ENCODE measurements at regions not wholly inside any gene's neighbourhood (a gene's known extent, or its start where the extent isn't known, plus 50 kb on each side); places are given as distances from the start of the nearest gene placed in this dataset.

DNA sequence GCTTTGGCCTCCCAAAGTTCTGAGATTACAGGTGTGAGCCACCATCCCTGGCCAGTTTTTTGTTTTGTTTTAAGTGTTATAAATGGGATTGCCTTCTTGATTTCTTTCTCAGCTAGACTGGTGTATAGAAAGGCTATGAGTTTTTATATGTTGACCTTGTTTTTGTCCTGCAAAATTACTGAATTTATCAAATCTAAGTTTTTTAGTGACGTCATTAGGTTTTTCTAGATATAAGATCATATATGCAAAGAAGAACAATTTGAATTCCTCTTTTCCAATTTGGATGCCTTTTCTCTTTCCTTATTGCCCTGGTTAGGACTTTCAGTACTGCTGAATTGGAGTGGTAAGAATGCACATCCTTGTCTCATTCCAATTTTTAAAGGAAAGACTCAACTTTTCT is 81.3 kb upstream of the MOCS1 start:
- no peaks in the 10 kb centered on the region for H3K27me3 ChIP-seq
- no peaks in the 10 kb centered on the region for H3K9me3 ChIP-seq
- TF ChIP-seq, protein P1, sequence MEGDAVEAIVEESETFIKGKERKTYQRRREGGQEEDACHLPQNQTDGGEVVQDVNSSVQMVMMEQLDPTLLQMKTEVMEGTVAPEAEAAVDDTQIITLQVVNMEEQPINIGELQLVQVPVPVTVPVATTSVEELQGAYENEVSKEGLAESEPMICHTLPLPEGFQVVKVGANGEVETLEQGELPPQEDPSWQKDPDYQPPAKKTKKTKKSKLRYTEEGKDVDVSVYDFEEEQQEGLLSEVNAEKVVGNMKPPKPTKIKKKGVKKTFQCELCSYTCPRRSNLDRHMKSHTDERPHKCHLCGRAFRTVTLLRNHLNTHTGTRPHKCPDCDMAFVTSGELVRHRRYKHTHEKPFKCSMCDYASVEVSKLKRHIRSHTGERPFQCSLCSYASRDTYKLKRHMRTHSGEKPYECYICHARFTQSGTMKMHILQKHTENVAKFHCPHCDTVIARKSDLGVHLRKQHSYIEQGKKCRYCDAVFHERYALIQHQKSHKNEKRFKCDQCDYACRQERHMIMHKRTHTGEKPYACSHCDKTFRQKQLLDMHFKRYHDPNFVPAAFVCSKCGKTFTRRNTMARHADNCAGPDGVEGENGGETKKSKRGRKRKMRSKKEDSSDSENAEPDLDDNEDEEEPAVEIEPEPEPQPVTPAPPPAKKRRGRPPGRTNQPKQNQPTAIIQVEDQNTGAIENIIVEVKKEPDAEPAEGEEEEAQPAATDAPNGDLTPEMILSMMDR (IDR thresholded peaks at IDR 0.05), result no peak
- no peak for TF ChIP-seq POLR2A (IDR thresholded peaks at IDR 0.05)

DNA sequence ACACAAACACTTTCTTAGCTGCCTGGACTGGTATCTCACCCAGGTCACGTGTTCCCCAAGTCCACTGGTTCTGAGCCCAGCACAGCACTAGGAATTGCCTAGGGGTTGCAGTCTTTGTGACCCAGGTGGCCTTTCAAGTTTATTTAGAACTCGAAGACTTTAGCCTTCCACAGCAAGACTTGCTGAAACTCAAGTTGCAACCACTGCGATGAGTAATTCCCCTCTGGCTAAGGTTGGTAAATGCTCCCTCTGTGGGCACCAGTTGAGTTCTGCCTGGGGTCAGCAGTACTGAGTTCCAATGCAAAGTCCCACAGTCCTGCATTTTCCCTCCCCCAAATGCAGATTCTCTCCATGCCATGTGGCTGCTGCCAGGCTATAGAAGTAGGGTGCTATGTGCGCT is 77.6 kb upstream of the MOCS1 start:
- no peaks in the 10 kb centered on the region for H3K9me3 ChIP-seq
- intact Hi-C loops (cut with DNase I; ENCODE audit: low total_unique reads), result no loop called here
- no peak for DNase-seq
- H3K4me1 ChIP-seq, result no peaks in the 10 kb centered on the region
- H3K27me3 ChIP-seq, result no peaks in the 10 kb centered on the region
- TF ChIP-seq, protein P1 (IDR thresholded peaks at IDR 0.05), result no peak
- no peak for TF ChIP-seq POLR2A (IDR thresholded peaks at IDR 0.05)
- H3K36me3 ChIP-seq, result no peaks in the 10 kb centered on the region
- H3K27ac ChIP-seq, result no peak overlapping the region
- no peak overlapping the region for H3K4me3 ChIP-seq

More for the DNA sequence above, 81.3 kb upstream of the MOCS1 start:
- Histone ChIP-seq H3K4me1 (no peaks in the 10 kb centered on the region), H3K27ac (no peak overlapping the region), H3K36me3 (no peaks in the 10 kb centered on the region), H3K4me3 (no peak overlapping the region)
- DNase-seq, result no peak
- intact Hi-C loops (cut with DNase I; ENCODE audit: low total_unique reads), result no loop called here

DNA sequence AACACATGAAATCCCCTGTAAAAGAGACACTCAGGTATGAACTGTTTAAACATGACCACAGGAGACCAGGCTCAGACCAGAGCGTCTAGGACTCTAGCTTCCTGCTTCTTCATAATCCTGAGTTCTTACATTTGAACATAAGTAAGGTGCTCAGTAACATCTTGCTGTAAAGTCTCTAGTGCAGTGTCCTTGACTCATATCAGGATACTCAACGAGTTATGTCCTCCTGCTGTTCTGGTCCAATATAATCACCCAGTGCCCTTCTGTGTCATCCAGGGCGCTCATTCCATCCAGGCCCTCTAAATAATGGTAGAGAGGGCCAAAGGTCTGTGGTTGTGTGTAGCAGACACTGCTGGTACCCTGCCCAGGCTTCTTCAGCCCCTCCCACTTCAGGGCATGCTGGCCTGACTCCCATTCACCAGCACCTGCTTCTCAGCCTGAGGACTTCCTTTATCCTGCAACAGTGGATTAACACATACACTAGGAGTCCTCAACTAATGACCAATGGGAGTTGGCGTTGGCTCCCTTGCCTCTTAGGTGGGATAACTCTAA is 66.8 kb upstream of the MOCS1 start:
- Histone ChIP-seq H3K27ac (no peak overlapping the region), H3K4me3 (no peak overlapping the region), H3K36me3 (no peaks in the 10 kb centered on the region), H3K27me3 (no peaks in the 10 kb centered on the region), H3K4me1 (no peaks in the 10 kb centered on the region), H3K9me3 (no peaks in the 10 kb centered on the region)
- DNase-seq, result no peak
- TF ChIP-seq, protein P1 (IDR thresholded peaks at IDR 0.05), result no peak
- no peak for TF ChIP-seq POLR2A (IDR thresholded peaks at IDR 0.05)
- intact Hi-C loops (cut with DNase I; ENCODE audit: low total_unique reads), result no loop called here

DNA sequence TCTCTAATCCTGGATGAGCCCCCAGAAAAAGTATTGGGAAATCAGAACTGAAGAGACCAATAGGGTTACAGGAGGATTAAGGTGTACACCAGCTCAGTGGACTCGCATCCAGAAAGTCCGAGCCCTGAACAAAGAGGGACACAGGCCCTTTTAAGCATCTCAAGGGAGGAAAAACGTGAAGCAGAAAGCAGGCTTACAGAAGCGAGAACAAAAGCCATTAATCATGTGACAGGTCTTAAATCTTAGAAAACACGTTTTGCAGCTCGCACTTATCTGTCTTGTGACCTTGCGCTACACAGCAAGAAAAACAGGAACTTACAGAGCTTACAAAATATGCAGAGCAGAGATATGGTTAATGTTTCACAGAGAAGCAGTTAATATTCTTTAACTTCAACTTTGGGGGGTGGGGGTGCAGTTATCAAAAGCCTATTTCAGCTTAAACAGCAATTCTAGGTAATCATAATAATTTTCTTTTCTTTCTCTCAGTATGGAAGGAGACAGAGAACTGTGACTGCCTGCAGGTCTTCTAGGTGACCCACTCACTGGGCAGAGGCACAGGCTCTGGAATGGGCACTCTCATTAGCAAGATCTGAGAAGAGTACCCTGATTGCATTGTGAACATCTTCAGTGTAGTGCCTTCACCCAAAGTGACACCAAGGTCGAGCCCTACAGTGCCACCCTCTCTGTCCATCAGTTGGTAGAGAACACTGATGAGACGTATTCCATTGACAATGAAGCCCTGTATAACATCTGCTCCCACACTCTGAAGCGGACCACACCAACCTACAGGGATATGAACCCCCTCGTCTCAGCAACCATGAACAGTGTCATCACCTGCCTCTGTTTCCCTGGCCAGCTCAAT is 65.0 kb upstream of the MOCS1 start:
- DNase-seq, result no peak
- Histone ChIP-seq H3K4me1 (no peaks in the 10 kb centered on the region), H3K27ac (no peak overlapping the region), H3K4me3 (no peak overlapping the region), H3K27me3 (no peaks in the 10 kb centered on the region), H3K36me3 (no peaks in the 10 kb centered on the region), H3K9me3 (peaks cover 0 to under 1% of the 10 kb centered on the region in 2 donors)
- intact Hi-C loops (cut with DNase I; ENCODE audit: low total_unique reads), result no loop called here
- TF ChIP-seq, protein P1 (IDR thresholded peaks at IDR 0.05), result no peak
- no peak for TF ChIP-seq POLR2A (IDR thresholded peaks at IDR 0.05)

DNA sequence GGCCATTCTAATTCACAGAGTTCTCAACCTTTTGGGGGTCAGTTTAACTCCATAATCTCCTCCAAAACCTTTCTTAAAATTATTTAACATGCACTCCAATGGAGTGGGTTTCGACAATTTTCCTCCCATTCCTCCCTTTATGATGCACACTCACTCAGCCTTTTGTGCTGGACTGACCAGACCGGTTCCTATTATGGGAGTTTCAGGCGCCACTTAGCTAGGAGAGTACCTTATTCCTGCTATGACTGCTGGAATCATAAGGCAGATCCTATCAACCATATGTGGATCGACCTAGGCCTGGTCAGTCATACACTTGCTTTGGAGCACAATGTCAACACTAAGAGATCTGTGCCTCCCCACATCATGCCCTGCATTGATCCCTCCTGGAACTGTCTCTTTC is 63.9 kb upstream of the MOCS1 start:
- Histone ChIP-seq H3K4me3 (no peak overlapping the region), H3K9me3 (peaks cover 0 to 11% of the 10 kb centered on the region in 2 donors), H3K36me3 (no peaks in the 10 kb centered on the region), H3K4me1 (no peaks in the 10 kb centered on the region), H3K27ac (no peak overlapping the region), H3K27me3 (no peaks in the 10 kb centered on the region)
- intact Hi-C loops (cut with DNase I; ENCODE audit: low total_unique reads), result no loop called here
- DNase-seq, result no peak
- TF ChIP-seq, protein P1 (IDR thresholded peaks at IDR 0.05), result no peak
- TF ChIP-seq POLR2A (IDR thresholded peaks at IDR 0.05), result no peak
